Nephron progenitor cell (in vitro differentiated cells): ENCODE measurements at regions not wholly inside any gene's neighbourhood (a gene's known extent, or its start where the extent isn't known, plus 50 kb on each side); places are given as distances from the start of the nearest gene placed in this dataset.
A peak's percentile ranks its signal among the peaks of the same experiment; 100 is the strongest.
"Not testable (repeated sequence)": the region's sequence is repeated elsewhere in the genome, so short reads cannot be mapped to it uniquely, and the experiment has no call there.

Source experiments
- DNase-seq: peaks from one replicate; pipeline ENCODE4 v3.0.0; 2021
- H3K27ac Mint-ChIP-seq: 2 replicates; pipeline ENCODE4 v1.8.0; 2021; ENCODE audit warnings: mild to moderate bottlenecking, moderate library complexity, mixed read lengths
- H3K27me3 Mint-ChIP-seq: 2 replicates; pipeline ENCODE4 v1.8.0; 2021; ENCODE audit warnings: mild to moderate bottlenecking, low read depth, mixed read lengths; ENCODE audit not compliant: poor library complexity
- H3K36me3 Mint-ChIP-seq: 2 replicates; pipeline ENCODE4 v1.8.0; 2021; ENCODE audit warnings: low read depth, mixed read lengths
- H3K4me1 Mint-ChIP-seq: 2 replicates; pipeline ENCODE4 v1.8.0; 2021; ENCODE audit warnings: mixed read lengths
- H3K4me3 Mint-ChIP-seq: 2 replicates; pipeline ENCODE4 v1.8.0; 2021; ENCODE audit warnings: mild to moderate bottlenecking, moderate library complexity, mixed read lengths
- H3K9me3 Mint-ChIP-seq: 2 replicates; pipeline ENCODE4 v1.8.0; 2021; ENCODE audit warnings: mild to moderate bottlenecking, moderate library complexity, mixed read lengths
- TF ChIP-seq, protein P1 (sequence below): fragments of 200-600 bp; sonication (generic); IDR thresholded peaks from 2 replicates; pipeline ENCODE4 v1.5.0; 2021; ENCODE audit warnings: antibody characterized with exemption

DNA sequence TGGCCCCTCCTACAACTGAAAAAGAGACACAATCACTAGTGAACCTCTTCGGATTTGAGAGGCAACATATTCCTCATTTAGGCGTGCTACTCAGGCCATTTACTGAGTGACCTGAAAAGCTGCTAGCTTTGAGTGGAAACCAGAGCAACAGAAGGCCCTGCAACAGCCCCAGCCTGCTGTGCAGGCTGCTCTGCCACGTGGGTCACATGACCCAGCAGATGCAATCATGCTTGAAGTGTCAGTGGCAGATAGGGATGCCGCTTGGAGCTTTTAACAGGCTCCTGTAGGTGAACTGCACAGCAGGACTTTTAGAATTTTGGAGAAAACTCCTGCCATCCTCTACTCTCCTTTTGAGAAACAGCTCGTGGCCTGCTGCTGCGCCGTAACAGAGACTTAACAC, 578.6 kb upstream of the RAB6C start:
- no peaks in the 10 kb centered on the region for H3K4me1 Mint-ChIP-seq
- H3K36me3 Mint-ChIP-seq = no peaks in the 10 kb centered on the region
- peak; percentile 13 for DNase-seq
- no peak overlapping the region for H3K4me3 Mint-ChIP-seq
- no peaks in the 10 kb centered on the region for H3K9me3 Mint-ChIP-seq
- TF ChIP-seq, protein P1, sequence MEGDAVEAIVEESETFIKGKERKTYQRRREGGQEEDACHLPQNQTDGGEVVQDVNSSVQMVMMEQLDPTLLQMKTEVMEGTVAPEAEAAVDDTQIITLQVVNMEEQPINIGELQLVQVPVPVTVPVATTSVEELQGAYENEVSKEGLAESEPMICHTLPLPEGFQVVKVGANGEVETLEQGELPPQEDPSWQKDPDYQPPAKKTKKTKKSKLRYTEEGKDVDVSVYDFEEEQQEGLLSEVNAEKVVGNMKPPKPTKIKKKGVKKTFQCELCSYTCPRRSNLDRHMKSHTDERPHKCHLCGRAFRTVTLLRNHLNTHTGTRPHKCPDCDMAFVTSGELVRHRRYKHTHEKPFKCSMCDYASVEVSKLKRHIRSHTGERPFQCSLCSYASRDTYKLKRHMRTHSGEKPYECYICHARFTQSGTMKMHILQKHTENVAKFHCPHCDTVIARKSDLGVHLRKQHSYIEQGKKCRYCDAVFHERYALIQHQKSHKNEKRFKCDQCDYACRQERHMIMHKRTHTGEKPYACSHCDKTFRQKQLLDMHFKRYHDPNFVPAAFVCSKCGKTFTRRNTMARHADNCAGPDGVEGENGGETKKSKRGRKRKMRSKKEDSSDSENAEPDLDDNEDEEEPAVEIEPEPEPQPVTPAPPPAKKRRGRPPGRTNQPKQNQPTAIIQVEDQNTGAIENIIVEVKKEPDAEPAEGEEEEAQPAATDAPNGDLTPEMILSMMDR = no peak
- no peaks in the 10 kb centered on the region for H3K27me3 Mint-ChIP-seq
- H3K27ac Mint-ChIP-seq = no peak overlapping the region

DNA sequence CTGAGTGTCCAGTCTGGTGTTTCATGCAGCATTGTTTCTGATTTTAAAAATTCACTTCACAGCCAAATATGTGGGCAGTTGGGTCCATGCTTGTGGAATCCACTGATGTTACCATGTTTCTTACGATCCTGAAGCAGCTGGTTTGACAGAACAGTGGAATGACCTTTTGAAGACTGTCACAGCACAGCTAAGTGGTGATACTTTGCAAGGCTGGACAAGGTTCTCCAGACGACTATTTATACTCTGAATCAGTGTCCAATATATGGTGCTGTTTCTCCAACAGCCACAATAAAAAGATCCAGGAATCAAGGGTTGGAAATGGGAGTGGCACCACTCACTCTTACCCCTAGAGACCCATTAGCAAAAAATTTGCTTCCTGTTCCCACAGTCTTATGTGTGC, 577.4 kb upstream of the RAB6C start:
- Mint-ChIP-seq H3K4me3 (no peak overlapping the region), H3K9me3 (no peaks in the 10 kb centered on the region), H3K27me3 (no peaks in the 10 kb centered on the region), H3K27ac (no peak overlapping the region), H3K4me1 (no peaks in the 10 kb centered on the region), H3K36me3 (no peaks in the 10 kb centered on the region)
- TF ChIP-seq, protein P1 = no peak
- DNase-seq = no peak

DNA sequence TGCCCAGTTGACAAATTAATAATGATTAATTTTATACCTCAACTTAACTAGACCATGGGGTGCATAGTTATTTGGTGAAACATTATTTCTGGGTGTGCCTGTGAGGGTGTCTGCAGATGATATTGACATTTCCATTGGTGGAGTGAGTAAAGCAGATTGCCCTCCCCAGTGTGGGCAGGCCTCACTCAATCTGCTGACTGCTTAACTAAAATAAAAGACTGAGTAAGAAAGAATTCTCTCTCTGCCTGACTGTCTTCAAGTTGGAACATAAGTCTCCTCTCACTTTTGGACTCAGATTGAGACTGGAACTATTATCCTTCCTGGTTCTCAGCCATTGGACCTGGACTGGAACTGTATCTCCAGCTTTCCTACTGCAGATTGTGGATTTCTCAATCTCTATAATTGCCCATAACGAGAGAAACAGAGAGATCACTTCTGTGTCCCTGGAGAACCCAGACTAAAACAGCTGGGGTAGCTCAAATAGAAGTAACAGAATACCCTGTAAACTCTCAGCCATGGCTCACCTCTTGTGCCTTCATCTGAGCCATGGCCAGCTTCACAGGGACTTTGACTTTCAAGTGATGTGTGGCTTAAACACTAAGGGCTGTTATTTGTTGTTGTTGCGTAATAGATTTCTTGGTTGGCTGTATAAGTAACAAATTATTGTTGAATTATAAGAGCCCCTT, 575.3 kb upstream of the RAB6C start:
- no peak overlapping the region for H3K4me3 Mint-ChIP-seq
- H3K36me3 Mint-ChIP-seq = peaks cover 4% of the 10 kb centered on the region
- no peaks in the 10 kb centered on the region for H3K27me3 Mint-ChIP-seq
- TF ChIP-seq, protein P1 = no peak
- no peak overlapping the region for H3K27ac Mint-ChIP-seq
- H3K4me1 Mint-ChIP-seq = no peaks in the 10 kb centered on the region
- H3K9me3 Mint-ChIP-seq = peaks cover 12% of the 10 kb centered on the region
- DNase-seq = no peak

DNA sequence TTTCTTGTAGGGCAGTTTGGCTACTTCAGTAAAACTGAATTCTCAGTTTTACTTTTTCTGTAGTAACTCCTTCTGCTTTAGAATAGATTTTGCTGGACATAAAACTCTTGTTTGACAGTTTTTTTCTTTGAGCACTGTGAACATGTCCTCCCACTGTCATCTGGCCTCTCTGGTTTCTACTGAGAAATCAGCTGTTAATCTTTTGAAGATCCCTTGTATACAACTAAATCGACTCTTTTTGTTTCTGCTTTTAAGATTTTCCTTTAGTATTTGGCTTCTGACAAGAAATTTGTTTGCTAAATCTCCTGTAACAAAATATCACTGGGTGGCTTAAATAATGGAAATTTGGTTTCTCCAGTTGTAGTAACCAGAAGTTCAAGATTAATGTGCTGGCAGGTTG, 570.9 kb upstream of the RAB6C start:
- H3K36me3 Mint-ChIP-seq = peaks cover 4% of the 10 kb centered on the region
- H3K4me1 Mint-ChIP-seq = no peaks in the 10 kb centered on the region
- TF ChIP-seq, protein P1 = no peak
- no peak overlapping the region for H3K27ac Mint-ChIP-seq
- H3K27me3 Mint-ChIP-seq = no peaks in the 10 kb centered on the region
- H3K4me3 Mint-ChIP-seq = no peak overlapping the region
- H3K9me3 Mint-ChIP-seq = peaks cover 19% of the 10 kb centered on the region
- DNase-seq = no peak

DNA sequence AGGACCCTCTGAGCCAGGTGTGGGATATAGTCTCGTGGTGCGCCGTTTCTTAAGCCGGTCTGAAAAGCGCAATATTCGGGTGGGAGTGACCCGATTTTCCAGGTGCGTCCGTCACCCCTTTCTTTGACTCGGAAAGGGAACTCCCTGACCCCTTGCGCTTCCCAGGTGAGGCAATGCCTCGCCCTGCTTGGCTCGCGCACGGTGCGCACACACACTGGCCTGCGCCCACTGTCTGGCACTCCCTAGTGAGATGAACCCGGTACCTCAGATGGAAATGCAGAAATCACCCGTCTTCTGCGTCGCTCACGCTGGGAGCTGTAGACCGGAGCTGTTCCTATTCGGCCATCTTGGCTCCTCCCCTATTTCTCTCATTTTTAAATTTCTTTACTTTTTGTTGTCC, 562.4 kb upstream of the RAB6C start:
- H3K9me3 Mint-ChIP-seq = peaks cover 23% of the 10 kb centered on the region
- not testable (repeated sequence) for H3K36me3 Mint-ChIP-seq, H3K27me3 Mint-ChIP-seq, H3K27ac Mint-ChIP-seq, H3K4me1 Mint-ChIP-seq, H3K4me3 Mint-ChIP-seq, DNase-seq

DNA sequence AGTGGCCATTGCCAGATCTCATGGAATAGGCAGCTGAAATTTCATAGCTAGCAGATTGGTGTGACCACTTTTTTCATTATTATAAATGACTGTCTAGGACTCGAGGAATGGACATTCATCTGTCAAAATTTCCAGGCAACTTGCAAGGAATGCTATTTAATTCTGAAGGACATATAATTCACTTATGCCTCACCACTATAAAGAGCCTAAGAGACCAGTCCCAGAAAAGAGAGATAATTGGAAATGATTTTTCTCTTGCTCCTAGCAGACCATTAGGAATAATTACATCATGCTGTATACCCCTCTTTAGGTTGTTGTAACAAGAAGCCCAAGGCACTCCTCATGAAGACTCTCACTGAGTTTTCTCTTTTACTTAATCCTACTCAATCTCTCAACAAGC, 557.4 kb upstream of the RAB6C start:
- TF ChIP-seq, protein P1 = no peak

More for the DNA sequence above, 557.4 kb upstream of the RAB6C start:
- peaks cover 3% of the 10 kb centered on the region for H3K27me3 Mint-ChIP-seq
- H3K36me3 Mint-ChIP-seq = peaks cover 8% of the 10 kb centered on the region
- peaks cover 26% of the 10 kb centered on the region for H3K9me3 Mint-ChIP-seq
- H3K27ac Mint-ChIP-seq = no peak overlapping the region
- H3K4me1 Mint-ChIP-seq = no peaks in the 10 kb centered on the region
- DNase-seq = no peak
- H3K4me3 Mint-ChIP-seq = no peak overlapping the region
